Mucosa of gallbladder (tissue), 1 donor: ENCODE measurements at regions not wholly inside any gene's neighbourhood (a gene's known extent, or its start where the extent isn't known, plus 50 kb on each side); places are given as distances from the start of the nearest gene placed in this dataset.

Experiments
- DNase-seq: peaks from one replicate; pipeline ENCODE4 v3.0.0-alpha.2; 2020; ENCODE audit warnings: low spot score
- donor health status: DM: no; HTN: no; CAD: no.

DNA sequence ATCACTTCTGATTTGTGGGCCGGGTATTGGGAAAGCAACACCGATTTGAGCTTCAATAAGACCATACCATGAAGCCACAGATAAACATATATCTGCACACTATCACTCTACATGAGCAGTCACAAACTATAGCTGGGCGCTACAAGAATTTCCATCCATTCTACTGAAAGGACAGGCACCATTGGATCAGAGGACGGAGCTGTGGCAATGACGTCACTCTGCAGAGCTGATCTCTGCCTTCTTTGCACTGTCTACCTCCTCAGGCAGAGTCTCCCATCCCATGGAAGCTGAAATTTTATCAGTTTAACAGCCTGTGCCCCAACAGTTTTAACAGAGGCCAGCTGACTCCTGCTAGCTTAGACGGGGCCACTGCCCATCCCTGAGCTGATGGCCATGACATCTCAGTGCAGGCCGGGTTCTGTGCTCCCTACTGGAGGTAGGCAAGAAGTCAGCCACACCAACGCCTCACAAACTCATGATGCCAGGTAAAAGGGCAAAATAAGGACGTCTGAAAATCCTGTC, 389.6 kb upstream of the SALL3 start:
- DNase-seq = no peak

GRCh38 chr18:78595453-78595852, 384.2 kb upstream of the SALL3 start:
- DNase-seq = no peak

DNA sequence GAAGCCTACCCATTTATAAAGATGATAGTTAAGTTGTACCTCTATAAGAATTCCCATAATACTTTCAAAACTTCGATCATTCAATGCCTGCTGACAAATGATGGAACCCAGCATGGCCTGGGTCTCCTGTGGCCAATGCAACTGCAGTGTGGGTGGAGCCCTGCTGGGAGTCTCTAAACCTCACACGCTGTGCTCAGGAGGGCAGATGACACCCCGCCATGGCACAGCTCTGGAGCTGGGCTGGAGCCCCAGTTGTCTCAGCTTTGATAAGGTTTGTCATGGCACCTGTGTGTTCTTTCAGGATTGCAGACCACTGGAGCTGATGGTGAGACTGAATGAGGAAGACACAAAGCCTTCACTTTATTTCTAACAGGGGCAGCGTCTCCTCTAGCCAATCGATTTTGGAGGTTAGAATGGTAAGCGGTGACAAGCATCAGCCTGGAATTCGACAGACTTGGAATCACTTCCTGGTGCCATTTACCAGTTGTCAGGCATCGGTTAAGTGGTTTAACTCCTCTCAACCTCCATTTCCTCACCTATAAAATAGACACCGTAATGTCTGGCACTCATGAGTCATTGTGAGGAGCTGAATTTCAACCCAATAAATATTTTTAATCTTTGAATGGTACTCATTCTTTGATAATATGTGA, 383.6 kb upstream of the SALL3 start:
- DNase-seq = no peak

DNA sequence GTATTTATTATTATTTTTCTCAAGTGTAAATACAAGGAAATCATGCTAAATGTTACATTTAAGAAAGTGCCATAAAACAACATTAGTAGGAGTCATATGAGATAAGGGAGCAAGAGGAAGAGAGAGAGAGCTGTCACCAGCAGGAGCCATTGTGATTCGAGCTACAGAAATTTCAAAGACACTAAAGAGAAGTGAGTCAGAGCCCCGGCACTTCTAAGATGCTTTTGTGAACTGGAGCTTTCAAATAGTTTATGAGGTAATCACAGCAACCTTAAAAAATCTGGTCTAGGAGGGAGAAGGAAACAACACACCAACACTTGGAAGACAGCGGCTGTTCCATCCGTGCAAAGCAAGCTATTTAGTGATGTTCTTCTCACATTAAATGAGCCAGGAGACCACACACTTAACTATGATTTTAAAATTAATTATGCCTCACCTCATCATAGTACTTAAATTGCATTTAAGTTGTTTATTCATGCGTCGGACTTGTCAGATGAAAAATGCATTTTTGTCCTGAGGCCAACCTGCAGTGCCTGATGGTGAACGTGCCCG, 382.7 kb upstream of the SALL3 start:
- DNase-seq = no peak

- DNase-seq = no peak
Observed at GRCh38 chr18:78601349-78601748, 378.3 kb upstream of the SALL3 start.

DNA sequence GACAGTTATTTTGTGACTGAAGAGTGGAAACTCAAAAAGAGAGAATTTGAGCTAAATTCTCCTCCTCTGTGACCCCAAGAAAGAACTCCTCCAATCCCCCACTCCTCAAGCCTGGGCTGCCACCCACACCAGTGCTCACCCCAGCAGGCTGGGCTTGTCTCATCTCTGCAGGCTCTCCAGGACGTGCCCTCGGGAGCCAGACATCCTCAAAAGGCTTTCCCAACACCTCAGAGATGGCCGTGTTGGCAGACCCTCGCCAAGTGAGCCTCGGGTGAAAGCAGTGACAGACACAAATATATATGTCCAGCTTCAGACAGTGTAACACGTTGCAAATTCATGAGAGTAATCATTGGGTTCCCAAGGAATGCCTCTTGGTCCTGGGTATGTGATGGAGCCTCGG, 377.7 kb upstream of the SALL3 start:
- no peak for DNase-seq

- DNase-seq = no peak
Observed at GRCh38 chr18:78602430-78602829, 377.2 kb upstream of the SALL3 start.

DNA sequence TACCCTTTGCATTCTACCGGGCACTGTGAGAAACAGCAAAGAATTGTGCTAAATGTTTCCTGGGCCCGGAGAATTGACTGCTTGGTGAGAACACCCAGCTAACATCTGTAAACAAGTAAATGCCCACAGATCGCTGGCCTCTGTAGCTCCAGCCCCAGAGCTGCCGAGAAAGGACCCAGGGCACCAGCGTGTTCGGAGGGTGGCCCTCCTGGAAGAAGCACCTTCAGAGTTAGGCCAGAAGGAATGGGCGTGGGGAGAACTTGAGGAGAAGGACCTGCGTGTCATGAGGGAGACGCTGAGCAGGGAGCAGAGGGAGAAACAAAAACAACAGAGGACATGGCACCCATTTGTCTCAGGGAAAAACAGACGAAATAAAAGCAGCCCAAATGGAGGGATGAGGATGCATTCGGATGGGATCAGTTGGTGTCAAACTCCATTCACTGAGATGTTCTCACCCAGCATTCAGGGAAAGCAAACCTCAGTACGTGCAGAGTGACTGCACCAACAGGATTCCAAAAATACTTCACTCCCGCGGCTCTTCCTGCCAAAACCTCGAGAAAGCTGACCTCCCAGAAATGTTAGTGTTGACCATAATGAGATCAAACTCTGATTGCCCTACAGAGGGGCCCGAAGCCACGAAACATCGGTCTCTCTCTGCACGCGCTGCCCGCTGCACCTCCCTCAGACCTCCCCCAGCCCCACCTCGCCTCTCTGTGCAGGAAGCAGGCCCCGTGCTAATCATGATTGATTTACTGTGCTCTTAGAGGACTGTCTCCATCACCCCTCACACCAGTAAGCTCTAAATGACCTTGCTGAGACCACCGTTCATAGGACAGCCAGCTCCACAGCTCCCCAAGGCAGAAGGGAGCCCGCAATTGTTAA, 376.3 kb upstream of the SALL3 start:
- no peak for DNase-seq

DNA sequence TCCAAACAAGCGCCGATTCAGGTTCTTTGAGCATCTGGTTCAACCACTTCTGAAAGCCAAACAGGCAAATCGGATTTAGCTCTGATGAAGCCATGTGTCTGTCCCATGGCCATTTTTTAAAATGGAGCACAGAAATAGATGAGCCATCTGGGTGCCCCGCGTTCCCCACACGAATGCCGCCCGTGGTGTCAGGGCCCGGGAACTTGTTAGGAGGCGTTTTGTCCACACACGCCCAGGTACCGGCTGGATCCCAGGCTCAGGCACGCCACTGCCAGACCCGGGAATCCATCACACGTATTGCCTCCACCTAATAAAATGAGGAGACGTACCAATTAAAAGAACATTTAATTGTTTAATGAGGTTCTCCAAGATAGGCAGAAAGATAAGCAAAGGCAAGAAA, 374.4 kb upstream of the SALL3 start:
- DNase-seq = no peak

GRCh38 chr18:78607221-78607620, 372.4 kb upstream of the SALL3 start:
- no peak for DNase-seq

DNA sequence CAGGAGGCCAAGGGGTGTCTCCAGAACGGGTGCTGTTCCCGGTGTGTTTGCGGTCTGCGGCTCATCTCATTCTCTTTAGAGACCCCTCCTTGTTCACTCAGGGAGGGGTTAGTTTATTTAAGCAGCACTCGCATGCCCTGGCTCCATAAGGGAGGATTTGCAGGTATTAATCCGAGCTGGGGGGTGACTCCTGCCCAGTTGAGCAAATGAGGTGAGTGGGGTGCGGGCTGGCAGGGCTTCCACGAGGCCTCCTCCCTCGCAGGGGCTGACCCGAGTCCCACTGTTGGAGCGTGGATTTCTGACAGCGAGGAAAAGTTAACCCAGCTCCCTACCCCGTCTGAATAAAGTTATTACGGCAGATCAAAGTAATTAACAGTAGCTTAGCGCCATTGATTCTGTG, 371.8 kb upstream of the SALL3 start:
- DNase-seq = no peak

DNA sequence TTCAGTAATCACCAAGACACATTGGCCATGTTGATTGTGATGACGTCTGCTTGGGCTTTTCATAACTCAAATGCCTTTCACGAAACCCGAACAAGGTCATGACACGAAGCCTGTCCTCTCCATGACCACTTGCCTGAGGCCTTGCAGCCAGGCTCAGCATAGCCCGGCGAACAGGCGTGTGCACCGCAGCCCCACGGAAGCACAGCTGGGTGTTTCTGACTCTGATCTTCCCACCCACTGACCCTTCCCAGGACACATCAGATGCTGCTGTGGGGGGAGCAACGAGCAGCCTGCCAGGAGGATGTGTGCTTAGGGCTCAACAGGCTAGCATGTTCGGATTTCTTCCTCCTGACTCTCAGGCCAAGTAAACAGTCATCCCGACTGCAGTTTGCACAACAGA, 369.4 kb upstream of the SALL3 start:
- no peak for DNase-seq

GRCh38 chr18:78611201-78611800, 368.3 kb upstream of the SALL3 start:
- no peak for DNase-seq

- DNase-seq = no peak
Observed at GRCh38 chr18:78611869-78612268, 367.7 kb upstream of the SALL3 start.

GRCh38 chr18:78612318-78612717, 367.3 kb upstream of the SALL3 start:
- DNase-seq = no peak

DNA sequence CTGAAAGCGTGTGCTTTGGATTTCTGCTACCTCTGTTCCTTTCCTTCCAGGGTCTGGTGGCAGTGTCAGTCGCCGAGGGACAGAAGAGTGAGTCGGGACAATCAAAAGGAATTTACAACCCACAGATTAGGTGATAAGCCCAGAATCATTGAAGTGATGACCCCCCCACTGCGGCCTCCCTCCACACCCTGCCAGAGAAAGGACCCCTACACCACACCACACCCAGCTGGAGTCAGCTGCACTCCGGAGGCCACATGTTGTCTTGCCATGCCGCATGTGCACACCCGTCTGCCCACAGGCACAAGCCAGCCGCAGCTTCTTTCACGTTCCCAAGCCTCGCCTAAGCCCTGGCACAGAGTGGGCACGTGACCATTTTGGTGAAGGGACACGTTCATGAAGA, 366.8 kb upstream of the SALL3 start:
- no peak for DNase-seq

GRCh38 chr18:78618726-78619125, 360.9 kb upstream of the SALL3 start:
- no peak for DNase-seq

- no peak for DNase-seq
Observed at GRCh38 chr18:78619854-78620253, 359.8 kb upstream of the SALL3 start.

DNA sequence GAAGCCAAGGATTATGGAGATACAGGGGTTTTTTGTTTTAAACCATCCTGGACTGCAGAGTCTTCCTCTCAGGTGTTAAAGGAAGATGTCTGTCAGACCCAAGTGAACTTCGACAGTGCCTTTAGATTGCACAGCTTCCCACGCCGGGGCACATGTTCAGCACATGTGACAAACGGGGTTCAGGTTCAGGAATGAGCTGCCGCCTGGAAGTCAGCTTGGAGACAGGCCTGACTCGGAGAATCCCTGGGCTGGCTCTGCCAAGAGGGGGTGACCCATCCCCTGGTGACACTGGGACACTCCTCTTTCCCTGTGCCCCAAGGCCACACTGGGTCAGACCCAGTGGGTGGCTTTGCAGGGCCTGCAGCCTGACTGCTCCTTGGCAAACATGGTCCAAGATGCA, 359.3 kb upstream of the SALL3 start:
- DNase-seq = no peak

GRCh38 chr18:78621141-78621755, 358.4 kb upstream of the SALL3 start:
- DNase-seq = no peak

DNA sequence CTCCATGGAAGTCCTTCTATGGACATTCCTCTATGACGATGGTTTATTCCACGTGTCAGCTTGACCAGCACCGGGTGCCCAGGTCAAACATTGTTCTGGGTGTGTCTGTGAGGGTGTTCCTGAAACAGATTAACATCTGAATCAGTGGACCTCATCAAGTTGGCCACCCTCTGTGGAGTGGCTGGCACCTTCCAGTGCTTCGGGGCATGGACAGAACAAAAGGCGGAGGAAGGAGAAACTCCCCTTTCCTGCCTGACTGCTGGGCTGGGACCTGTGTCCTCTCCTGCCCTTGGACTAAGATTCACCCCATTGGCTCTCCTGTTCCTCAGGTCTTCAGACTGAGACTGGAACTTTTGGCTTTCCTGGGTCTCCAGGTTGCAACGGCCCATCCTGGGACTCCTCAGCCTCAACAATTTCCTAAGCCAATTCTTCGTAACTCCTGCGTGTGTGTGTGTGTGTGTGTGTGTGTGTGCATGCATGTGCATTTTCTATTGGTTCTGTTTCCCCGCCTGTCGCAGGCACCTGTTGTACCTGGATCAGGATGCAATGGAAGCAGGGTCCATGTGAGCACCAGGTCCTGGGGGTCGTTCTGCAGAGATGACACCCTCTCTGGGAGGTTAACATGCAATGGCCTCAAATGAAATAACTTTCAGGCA, 357.2 kb upstream of the SALL3 start:
- DNase-seq = no peak
